Esophagus squamous epithelium (tissue), 4 donors: ENCODE measurements at regions not wholly inside any gene's neighbourhood (a gene's known extent, or its start where the extent isn't known, plus 50 kb on each side); places are given as distances from the start of the nearest gene placed in this dataset.

Experiments used
- CTCF ChIP-seq, 6 experiments: fragments of 450-650 bp in 4 of 6; fragments of 200-600 bp in 2 of 6; sonication (generic) in 2 of 6; IDR thresholded peaks; one replicate each; pipeline ENCODE4 v1.5.1; 2016 to 2019; ENCODE audit warnings: antibody characterized with exemption in 6 of 6, mild to moderate bottlenecking in 4 of 6, moderate library complexity in 4 of 6
- POLR2A ChIP-seq, 4 donors: fragments of 450-650 bp; IDR thresholded peaks; one replicate each; pipeline ENCODE4 v1.6.1; 2017; ENCODE audit warnings: antibody characterized with exemption in 4 of 4, mild to moderate bottlenecking in 4 of 4, moderate library complexity in 3 of 4

DNA sequence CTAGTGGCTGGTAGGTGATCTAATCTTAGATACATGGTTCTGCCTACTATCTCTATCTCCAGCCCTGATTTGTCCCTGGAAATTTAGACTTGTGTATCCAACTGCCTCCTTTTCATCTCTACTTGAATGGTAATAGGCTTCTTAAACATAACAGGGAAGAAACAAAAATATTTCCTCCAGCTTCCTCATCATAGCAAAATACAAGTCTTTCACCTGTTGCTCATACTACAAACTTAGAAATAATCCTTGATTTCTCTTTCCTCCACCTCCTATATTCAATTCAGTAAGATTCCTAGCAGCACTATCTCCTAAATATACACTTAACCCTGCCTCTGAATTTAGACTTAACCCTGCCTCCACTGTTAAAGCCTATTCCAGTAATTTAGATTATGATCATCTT lies 373.3 kb upstream of the ACTRT1 start:
- TF ChIP-seq POLR2A (IDR thresholded peaks at IDR 0.05) (no peak), CTCF (IDR thresholded peaks at IDR 0.05) (no peak)
